D721Med (cell line): ENCODE measurements at regions not wholly inside any gene's neighbourhood (a gene's known extent, or its start where the extent isn't known, plus 50 kb on each side); places are given as distances from the start of the nearest gene placed in this dataset.

Source experiments
- DNase-seq: peaks from one replicate; pipeline ENCODE4 v3.0.0; 2011; ENCODE audit warnings: low spot score; ENCODE audit not compliant: insufficient read length
- FAIRE-seq: peaks from 2 replicates; lab custom pipeline; 2011; peaks lifted over from hg19 to GRCh38; lab: Jason Lieb, UNC
- CTCF ChIP-seq: IDR thresholded peaks from 2 replicates; pipeline ENCODE4 v1.5.1; 2012; ENCODE audit warnings: mild to moderate bottlenecking, control low read depth; ENCODE audit not compliant: insufficient read depth; ENCODE audit errors: missing control alignments

- no peak for FAIRE-seq
- DNase-seq: no peak
- TF ChIP-seq CTCF: no peak
These were observed 65.2 kb downstream of the DMRT2 start for GRCh38 chr9:1115370-1115769.

DNA sequence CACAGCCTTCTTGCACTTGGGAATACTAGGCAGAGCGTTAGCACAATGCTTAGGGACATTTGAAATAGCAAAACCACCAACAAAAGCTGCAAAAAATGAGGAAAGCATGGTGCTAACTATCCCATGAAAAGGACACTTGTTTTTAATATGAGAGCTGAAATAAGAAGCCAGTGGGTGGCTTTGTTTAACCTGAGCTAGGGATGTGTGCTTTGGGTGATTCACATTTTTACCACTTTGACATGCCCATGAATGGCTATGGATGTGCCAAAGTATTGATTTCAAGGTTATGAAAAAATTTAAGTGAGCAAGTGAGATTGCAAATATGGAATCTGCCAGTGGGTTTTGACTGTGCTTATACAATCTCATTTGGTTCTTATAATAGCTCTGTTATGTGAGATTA lies 67.3 kb downstream of the DMRT2 start:
- no peak for TF ChIP-seq CTCF
- DNase-seq (no peak), FAIRE-seq (no peak)

DNA sequence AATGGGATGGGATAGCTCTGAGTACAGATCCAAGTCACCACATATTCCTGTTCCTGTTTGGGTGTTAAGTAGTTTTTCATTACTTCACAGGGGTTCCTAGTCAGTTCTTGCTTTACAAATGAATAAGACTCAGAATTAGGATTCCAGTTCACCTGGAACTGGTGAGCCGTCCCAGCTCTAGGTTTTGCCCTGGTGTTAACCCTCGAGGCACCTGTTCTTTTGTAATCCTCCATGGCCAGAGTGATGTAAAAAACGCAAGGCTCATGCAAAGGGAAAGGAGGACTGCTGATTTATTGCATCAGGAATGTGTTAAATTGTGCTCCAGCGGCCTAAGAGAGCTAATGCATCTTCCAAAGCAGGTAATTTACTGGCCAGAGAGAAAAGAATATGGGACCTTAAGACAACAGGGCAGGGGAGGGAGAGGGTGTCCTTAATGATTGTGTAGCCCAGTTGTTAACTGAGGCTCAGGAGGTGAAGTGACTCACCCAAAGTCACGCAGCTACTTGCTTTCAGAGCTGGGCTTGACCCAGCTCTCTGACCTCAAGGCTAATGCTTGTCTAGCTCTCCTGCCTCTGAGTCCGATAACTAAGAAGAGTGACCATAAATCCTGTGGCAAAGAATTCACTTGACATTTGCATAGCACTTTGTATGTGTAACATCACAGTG lies 70.5 kb downstream of the DMRT2 start:
- DNase-seq (no peak), FAIRE-seq (no peak)
- no peak for TF ChIP-seq CTCF

DNA sequence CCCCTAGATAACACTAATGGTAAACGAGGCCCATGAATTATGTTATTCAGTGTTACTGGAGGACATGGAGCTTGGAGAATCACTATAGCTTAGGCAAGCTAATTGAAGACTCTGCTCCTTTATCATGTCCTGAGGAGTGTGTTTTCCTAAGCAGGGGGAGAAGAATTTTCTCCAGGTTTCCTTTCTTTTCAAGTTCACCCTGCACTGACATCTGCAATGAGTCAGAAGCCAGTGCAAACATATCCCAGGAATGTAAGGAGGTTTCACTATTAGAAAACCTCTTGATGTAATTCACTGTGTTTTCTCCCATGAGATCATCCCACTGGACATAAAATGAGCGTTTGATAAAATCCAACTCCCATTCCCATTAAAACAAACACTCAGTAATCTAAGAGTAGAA lies 75.6 kb downstream of the DMRT2 start:
- no peak for DNase-seq
- TF ChIP-seq CTCF: no peak
- no peak for FAIRE-seq

DNA sequence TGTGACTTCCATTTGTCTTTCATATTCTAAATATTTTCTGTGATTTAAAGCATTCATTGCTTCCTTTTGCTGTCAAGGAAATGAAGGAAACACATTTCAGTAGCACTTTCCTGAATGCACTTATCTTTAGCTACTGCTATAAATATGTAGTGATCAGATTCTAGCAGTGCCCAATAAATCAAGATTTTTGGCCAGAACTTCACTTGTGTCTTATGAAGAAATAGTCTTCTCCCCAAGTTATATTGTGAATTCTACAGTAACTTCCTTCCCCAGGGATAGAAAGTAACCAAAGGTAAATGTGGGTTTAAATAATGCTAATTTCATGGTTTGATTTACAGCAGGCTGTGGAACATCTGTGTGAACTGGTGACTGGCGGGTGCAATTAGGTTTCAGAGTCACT lies 77.9 kb downstream of the DMRT2 start:
- FAIRE-seq: no peak
- no peak for TF ChIP-seq CTCF
- DNase-seq: no peak

- DNase-seq: no peak
- TF ChIP-seq CTCF: no peak
- no peak for FAIRE-seq
These were observed 79.2 kb downstream of the DMRT2 start for GRCh38 chr9:1129382-1129781.

- no peak for TF ChIP-seq CTCF
- DNase-seq: no peak
- FAIRE-seq: no peak
These were observed 89.9 kb downstream of the DMRT2 start for GRCh38 chr9:1140057-1140456.
